Stimulated activated naive B cell treated with anti-CD40 and anti-IgM and Interleukin-4, amounts not matched to agents 10 μg/mL and 1 μg/mL and 100 μg/mL, for 72 hours (primary cell): ENCODE measurements at regions not wholly inside any gene's neighbourhood (a gene's known extent, or its start where the extent isn't known, plus 50 kb on each side); places are given as distances from the start of the nearest gene placed in this dataset.

Experiments
- ATAC-seq, 2 donors: fragments of 150-1000 bp; cut with Tn5 transposase; replicated peaks; 2 replicates each; pipeline ENCODE4 v1.10.0; 2021; ENCODE audit warnings: moderate library complexity in 1 of 2
- DNase-seq: peaks from one replicate; pipeline ENCODE4 v3.0.0; 2021
- H3K27ac Mint-ChIP-seq: one replicate; pipeline ENCODE4 v1.8.0; 2022; ENCODE audit warnings: mild to moderate bottlenecking, mixed read lengths
- H3K27me3 Mint-ChIP-seq, 2 donors: one replicate each; pipeline ENCODE4 v1.8.0; 2022; ENCODE audit warnings: mixed read lengths in 2 of 2
- H3K36me3 Mint-ChIP-seq, 2 donors: one replicate each; pipeline ENCODE4 v1.8.0; 2022; ENCODE audit warnings: mixed read lengths in 2 of 2, mild to moderate bottlenecking in 1 of 2
- H3K4me1 Mint-ChIP-seq, 2 donors: one replicate each; pipeline ENCODE4 v1.8.0; 2022; ENCODE audit warnings: mixed read lengths in 2 of 2, mild to moderate bottlenecking in 1 of 2
- H3K4me3 Mint-ChIP-seq, 2 donors: one replicate each; pipeline ENCODE4 v1.8.0; 2022; ENCODE audit warnings: mild to moderate bottlenecking in 2 of 2, mixed read lengths in 2 of 2, moderate library complexity in 1 of 2
- H3K9me3 Mint-ChIP-seq, 2 donors: one replicate each; pipeline ENCODE4 v1.8.0; 2022; ENCODE audit warnings: mixed read lengths in 2 of 2, mild to moderate bottlenecking in 1 of 2

DNA sequence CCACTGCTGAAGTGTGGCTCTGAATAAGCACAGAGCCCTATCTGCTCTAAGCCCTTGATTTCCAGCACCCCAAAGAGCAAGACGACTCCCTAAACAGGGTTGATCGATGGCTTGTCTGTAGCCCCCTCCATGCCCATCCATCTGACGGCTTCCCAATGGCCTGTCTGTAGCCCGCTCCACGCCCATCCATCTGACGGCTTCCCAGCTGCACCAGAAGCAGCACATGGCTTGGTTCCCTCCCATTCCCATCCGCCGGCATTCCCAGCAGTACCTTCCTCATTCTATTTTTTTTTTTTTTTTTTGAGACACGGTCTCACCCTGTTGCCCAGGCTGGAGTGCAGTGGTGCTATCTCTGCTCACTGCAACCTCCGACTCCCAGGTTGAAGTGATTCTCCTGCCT is 64.5 kb downstream of the RBFOX3 start:
- no peak for DNase-seq
- Mint-ChIP-seq H3K27me3 (peaks cover 18 to 38% of the 10 kb centered on the region in 2 donors), H3K27ac (no peak overlapping the region), H3K4me3 (no peak overlapping the region), H3K36me3 (no peaks in the 10 kb centered on the region), H3K9me3 (no peaks in the 10 kb centered on the region), H3K4me1 (no peaks in the 10 kb centered on the region)
- no peak for ATAC-seq

DNA sequence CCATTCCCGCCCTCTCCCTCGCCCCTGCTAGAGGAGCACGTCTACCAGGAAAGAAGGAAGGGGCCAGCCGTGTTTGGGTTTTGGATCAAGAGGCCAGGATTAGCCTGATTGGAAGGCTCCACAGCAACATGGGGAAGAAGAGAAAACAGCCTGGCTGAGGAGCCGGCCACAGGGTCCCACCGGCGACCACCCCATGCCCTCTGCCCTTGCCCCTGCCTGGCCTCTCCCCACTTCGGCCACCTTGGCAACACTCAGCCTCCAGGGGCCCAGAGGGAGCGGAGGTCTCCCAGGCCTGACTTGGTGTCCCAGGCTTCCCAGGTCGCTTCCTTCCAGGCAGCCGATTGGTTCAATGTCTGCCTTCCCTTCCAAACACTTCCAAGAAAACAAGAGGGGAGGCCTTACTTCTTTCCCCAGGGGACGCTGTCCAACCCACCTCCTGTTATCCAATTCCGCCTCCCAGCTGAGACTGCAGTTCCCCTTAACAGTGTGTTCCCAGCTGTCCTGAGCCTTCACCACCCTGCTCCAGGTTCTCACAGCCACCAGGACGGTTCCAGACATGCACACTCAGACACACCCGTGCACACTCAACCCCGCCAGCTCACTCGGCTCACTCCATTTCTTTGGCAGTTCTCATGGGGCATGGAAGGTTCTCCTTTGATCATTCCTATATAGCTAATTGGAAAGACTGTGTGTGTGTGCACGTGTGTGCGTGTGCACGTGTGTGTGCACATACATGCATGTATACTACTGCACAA is 65.4 kb downstream of the RBFOX3 start:
- Mint-ChIP-seq H3K4me3 (no peak overlapping the region), H3K27me3 (peaks cover 18 to 38% of the 10 kb centered on the region in 2 donors), H3K4me1 (no peaks in the 10 kb centered on the region), H3K36me3 (no peaks in the 10 kb centered on the region), H3K9me3 (no peaks in the 10 kb centered on the region), H3K27ac (no peak overlapping the region)
- ATAC-seq (no peak), DNase-seq (no peak)

DNA sequence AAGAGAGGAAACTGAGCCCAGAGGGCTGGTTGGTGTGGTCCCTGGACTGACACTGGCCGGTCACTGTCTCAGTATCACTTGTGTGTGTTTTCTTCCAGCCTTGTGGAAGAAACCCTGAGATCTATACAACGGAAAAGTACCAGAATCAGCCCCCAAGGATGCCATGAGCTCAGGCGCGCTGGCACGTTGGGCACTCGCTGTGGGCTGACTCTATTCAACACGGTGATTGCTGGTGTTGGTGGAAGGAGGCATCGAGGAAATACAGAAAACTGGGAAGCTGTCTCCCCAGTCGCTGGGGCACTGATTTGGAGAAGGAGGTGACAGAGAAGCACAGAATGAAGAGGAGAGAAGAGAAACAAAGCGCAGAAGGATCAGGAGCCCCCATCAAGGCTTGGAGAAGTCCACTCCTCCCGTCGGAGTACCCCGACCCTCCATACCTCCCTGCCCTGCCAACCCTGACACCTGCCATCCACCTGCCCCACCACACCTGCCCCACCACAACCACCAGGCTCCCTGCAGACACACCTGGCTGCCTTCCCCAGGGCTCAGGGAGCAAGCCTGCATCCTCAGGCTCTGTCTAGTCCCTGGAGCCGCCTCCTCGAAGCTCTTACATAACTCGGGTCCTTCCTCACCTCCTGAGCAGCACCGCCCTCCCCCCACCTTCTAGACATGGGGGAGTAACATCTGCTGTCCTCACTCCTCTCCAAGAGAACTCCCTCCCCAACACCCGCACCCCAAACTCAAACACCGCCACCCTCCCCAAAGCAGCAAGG is 66.5 kb downstream of the RBFOX3 start:
- Mint-ChIP-seq H3K27me3 (peaks cover 13 to 40% of the 10 kb centered on the region in 2 donors), H3K4me3 (no peak overlapping the region), H3K36me3 (no peaks in the 10 kb centered on the region), H3K9me3 (no peaks in the 10 kb centered on the region), H3K4me1 (no peaks in the 10 kb centered on the region), H3K27ac (no peak overlapping the region)
- no peak for DNase-seq
- no peak for ATAC-seq

DNA sequence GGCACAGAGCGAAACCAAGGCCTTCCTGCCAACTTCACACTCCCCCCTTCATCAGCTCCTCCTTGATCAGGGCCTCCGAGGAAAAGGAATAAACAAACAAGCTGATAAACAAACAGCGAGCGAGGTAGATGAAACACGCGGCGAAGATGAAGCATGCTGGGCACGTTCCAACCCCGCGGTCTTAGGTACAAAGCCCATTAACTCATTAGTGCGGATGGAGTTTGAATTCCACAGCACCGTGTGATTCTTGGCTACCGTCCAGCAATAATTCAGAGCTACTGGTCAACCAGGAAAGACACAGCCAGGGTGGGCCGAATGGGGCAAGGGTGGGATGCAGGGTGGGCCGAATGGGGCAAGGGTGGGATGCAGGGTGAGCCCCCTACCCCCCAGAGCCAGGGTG is 67.3 kb downstream of the RBFOX3 start:
- Mint-ChIP-seq H3K36me3 (no peaks in the 10 kb centered on the region), H3K4me1 (no peaks in the 10 kb centered on the region), H3K27ac (no peak overlapping the region), H3K9me3 (no peaks in the 10 kb centered on the region), H3K4me3 (no peak overlapping the region), H3K27me3 (peaks cover 13 to 36% of the 10 kb centered on the region in 2 donors)
- ATAC-seq (no peak), DNase-seq (no peak)

DNA sequence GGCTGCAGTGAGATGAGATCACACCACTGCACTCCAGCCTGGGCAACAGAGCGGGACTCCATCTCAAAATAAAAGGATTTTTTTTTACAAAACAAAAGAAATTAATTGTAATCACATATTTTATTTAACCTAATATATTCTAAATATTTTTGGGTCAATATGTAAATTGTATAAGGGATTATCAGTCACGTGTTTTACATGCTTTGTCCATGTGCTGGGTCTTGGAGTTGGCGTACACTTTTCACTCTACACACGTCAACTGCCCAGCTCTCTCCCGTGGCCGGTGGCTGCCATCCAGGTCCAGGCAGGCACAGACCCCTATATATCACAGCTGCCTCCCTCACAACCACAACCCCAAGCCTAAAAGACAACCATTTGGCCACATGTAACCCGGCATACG is 68.1 kb downstream of the RBFOX3 start:
- Mint-ChIP-seq H3K27ac (no peak overlapping the region), H3K36me3 (no peaks in the 10 kb centered on the region), H3K4me1 (no peaks in the 10 kb centered on the region), H3K9me3 (no peaks in the 10 kb centered on the region), H3K27me3 (peaks cover 13 to 31% of the 10 kb centered on the region in 2 donors), H3K4me3 (no peak overlapping the region)
- ATAC-seq = no peak
- no peak for DNase-seq

DNA sequence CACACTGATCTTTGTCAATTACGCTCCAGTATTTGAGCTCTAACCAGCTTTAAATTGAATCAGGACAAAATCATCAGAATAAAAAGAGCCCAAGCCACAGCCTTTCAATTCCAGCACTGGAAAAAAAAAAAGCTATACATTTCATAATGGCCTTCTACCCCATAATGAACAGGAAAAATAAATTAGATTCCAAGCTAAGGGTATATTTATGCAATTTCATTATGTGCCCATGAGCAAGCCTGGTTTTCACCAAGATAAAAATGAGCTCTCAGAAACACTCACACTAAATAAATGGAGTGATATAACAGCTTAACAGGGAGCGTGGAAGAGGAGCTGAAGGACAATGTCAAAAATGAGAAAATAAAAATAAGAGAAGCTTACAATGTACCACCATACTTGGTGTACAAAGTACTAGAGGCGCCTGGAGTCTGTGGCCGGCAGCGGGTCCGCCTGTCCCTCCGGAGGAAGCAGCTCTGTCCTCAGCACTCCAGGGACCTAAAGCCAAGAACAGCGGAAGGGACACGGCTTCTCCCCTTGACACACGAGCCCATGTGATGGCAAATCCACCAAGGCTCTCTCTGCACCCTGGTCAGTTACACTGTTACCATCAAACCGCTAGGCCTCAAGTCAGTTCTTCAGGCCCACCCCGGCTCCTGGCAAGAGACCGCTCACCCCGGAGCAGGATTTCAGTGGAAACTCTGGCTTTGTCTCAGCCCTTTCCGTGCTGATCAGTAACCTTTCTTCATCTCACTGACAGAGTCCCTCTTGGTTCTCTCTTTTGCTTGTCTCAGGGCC is 69.6 kb downstream of the RBFOX3 start:
- Mint-ChIP-seq H3K4me1 (no peaks in the 10 kb centered on the region), H3K9me3 (no peaks in the 10 kb centered on the region), H3K27ac (no peak overlapping the region), H3K4me3 (no peak overlapping the region), H3K27me3 (peaks cover 21 to 35% of the 10 kb centered on the region in 2 donors), H3K36me3 (no peaks in the 10 kb centered on the region)
- no peak for DNase-seq
- ATAC-seq = no peak

DNA sequence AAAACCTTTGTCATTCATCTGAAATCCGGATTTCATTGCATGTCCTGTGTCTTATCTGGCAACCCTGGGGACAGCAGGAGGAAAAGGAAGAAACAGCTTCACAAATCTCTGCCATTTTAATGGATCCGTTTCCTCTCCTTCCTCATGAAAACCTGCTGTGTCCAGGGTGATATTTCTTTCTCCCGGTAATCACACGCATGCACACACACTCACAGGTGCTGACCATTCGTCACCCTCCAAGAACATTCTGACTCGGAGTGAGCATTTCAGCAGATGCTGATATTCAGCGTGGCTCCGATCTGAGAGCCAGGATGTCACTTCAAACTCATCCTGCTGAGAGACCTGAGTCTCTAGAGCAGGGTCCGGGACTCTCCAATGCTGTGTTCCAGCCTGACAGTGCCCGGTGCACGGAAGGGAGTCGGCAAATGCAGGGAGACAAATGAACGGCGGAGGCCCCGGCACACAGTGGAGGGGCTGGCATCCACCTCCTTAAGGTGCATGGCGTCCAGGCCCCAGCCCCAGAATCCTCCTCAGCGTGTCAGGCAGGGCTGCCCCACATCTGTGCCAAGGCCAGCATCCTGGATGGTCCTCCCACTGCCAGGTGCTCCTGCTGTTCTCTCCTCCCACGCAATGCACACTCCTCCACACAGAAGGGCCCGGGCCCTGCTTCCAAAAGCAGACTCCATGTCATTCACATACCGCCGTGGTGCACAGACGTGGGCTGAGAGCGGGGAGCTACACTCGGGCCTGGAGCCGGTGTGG is 70.7 kb downstream of the RBFOX3 start:
- no peak for ATAC-seq
- H3K27ac Mint-ChIP-seq = no peak overlapping the region
- H3K27me3 Mint-ChIP-seq = peaks cover 11 to 24% of the 10 kb centered on the region in 2 donors
- no peak for DNase-seq
- no peaks in the 10 kb centered on the region for H3K4me1 Mint-ChIP-seq
- no peaks in the 10 kb centered on the region for H3K9me3 Mint-ChIP-seq
- H3K4me3 Mint-ChIP-seq = no peak overlapping the region
- H3K36me3 Mint-ChIP-seq = no peaks in the 10 kb centered on the region

DNA sequence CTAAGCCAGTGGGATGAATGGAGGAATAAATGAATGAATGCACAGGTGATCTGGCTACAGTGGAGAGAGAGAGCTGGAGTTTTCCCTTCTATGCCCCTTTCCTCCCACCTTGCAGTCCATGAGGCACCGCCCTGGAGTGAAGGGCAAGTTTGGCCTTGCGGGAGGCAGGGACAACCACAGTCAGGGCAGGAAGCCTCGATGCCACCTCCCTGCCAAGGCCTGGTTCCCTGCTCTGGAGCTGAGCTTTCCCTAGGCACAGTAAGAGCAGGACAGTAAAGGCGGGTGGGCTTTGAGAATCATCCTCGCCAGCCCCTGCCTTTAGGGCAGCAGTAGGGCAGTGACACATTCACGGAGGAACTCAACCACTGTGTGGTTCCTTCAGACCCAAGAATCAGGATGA is 72.6 kb downstream of the RBFOX3 start:
- no peaks in the 10 kb centered on the region for H3K9me3 Mint-ChIP-seq
- ATAC-seq (no peak), DNase-seq (no peak)
- H3K27ac Mint-ChIP-seq = no peak overlapping the region
- peaks cover 9 to 12% of the 10 kb centered on the region in 2 donors for H3K27me3 Mint-ChIP-seq
- H3K4me3 Mint-ChIP-seq = no peak overlapping the region
- no peaks in the 10 kb centered on the region for H3K36me3 Mint-ChIP-seq
- H3K4me1 Mint-ChIP-seq = no peaks in the 10 kb centered on the region

DNA sequence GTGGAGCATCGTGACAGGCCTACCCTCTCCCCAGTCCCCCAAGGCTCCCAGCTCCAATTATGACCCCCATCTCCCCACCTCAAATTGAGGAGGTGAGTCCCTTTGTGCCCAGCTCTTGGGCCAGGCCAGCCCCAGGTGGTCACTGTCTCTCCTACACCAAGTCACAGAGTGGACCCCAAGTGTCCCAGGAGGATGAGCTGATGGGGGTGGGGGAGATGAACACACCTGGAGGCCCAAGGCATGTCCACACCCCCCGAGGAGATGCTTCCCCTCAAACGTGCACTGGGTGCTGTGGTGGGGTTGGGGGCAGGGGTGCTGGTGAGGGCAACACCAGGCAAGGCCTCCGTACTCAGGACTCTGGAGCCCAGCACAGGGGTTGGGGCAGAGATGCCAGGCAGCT is 73.2 kb downstream of the RBFOX3 start:
- Mint-ChIP-seq H3K9me3 (no peaks in the 10 kb centered on the region), H3K27me3 (peaks cover 9 to 15% of the 10 kb centered on the region in 2 donors), H3K4me1 (no peaks in the 10 kb centered on the region), H3K36me3 (no peaks in the 10 kb centered on the region), H3K27ac (no peak overlapping the region), H3K4me3 (no peak overlapping the region)
- DNase-seq = no peak
- no peak for ATAC-seq

DNA sequence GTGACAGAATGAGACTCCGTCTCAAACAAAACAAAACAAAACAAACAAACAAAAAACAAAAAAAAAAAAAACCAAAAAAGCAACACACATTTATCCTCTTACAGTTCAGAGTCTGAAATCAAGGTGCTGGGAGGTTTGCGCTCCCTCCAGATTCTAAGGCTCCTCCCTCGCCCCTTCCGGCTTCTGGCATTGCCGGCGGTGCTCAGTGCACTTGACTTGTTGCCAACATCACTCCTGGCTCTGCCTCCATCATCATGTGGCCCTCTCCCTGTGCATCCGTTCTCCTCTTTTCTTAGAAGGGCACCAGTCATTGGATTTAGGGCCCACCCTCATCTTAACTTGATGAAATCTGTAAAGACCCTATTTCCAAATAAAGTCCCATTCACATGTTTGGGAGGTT is 73.8 kb downstream of the RBFOX3 start:
- no peaks in the 10 kb centered on the region for H3K9me3 Mint-ChIP-seq
- no peak overlapping the region for H3K4me3 Mint-ChIP-seq
- no peak for ATAC-seq
- no peak for DNase-seq
- H3K4me1 Mint-ChIP-seq = no peaks in the 10 kb centered on the region
- H3K36me3 Mint-ChIP-seq = no peaks in the 10 kb centered on the region
- H3K27me3 Mint-ChIP-seq = peaks cover 12 to 21% of the 10 kb centered on the region in 2 donors
- no peak overlapping the region for H3K27ac Mint-ChIP-seq

DNA sequence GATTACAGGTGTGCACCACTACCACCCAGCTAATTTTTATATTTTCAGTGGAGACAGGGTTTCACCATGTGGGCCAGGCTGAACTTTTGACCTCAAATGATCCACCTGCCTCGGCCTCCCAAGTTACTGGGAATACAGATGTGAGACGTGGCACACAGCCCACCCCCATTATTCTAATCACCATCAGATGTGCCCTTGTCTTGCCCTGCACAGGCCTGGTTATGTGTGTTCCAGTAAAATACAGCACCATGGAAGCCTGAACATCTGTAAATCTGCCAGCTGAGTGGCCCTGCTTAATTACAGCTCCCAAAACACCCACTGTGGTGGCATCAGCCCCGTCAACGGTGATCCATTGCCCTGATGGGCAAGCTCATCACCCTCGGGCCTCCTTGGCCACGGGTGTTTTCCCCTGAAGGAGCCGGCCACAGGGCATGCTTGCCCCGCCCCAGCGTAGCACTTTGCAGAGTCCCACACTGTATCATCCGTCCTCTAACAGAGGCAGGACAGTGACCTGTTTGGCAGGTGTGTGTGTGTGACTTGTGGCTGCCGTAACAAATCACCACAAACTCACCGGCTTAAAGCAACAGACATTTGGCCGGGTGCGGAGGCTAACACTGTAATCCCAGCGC is 74.5 kb downstream of the RBFOX3 start:
- H3K4me3 Mint-ChIP-seq = no peak overlapping the region
- no peaks in the 10 kb centered on the region for H3K4me1 Mint-ChIP-seq
- no peak overlapping the region for H3K27ac Mint-ChIP-seq
- ATAC-seq (no peak), DNase-seq (no peak)
- H3K36me3 Mint-ChIP-seq = no peaks in the 10 kb centered on the region
- H3K9me3 Mint-ChIP-seq = no peaks in the 10 kb centered on the region
- peaks cover 17 to 22% of the 10 kb centered on the region in 2 donors for H3K27me3 Mint-ChIP-seq

DNA sequence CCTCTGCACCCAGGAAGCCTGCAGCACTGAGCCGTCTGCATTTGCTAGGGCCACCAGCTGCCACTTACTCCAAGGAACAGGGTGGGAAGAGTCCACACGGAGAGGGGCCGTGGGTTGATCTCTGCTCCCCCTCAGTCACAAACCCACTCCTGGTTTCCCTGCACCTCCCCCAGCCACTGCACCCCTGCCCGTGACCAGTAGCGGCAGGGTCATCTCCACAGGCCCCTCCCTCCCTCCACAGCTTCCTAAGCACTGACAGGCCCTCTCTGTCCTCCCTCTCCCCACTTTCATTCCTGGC is 75.2 kb downstream of the RBFOX3 start:
- Mint-ChIP-seq H3K36me3 (no peaks in the 10 kb centered on the region), H3K4me3 (no peak overlapping the region), H3K27me3 (peaks cover 17 to 22% of the 10 kb centered on the region in 2 donors), H3K4me1 (no peaks in the 10 kb centered on the region), H3K27ac (no peak overlapping the region), H3K9me3 (no peaks in the 10 kb centered on the region)
- no peak for DNase-seq
- ATAC-seq = no peak

DNA sequence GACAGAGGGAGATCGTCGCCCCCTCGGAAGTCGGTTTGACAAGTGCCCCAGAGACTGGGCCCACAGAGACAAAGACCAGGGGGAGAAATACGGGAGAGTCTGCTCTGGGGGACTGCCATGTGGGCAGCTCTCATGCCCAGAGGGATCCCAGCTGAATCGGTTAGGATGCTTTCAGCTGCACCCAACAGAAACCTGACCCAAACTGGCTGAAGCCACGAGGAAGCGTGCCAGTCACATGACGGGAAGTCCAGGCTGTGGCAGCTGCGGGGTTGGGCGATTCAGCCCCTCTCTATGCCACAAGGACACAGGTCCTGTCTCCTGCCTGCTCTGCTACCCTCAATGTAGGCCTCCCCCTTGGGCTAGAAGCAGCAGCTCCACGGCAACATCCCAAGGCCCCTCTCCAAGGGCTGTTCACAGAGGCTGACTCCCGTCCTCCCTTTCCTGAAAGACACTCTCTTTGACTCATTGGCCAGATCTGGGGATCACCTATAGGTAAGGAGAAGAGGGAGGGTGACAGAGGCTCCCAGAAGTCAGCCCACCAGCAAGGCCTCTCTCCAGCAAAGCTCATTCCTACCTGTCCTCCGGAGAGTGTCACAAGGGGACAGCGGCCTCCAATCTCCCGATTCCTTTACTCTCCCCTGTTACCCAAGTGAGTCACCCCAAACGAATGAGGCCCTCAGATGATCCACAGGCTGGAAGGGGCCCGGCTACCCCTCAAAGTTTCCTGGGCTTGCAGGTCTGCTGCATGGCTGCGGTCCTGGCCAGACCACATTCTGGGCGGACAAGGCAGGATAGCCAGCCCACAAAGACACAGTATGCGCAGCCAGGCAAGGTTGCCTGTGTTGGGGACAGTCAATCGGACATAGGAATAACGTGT is 75.8 kb downstream of the RBFOX3 start:
- Mint-ChIP-seq H3K9me3 (no peaks in the 10 kb centered on the region), H3K27me3 (peaks cover 17 to 20% of the 10 kb centered on the region in 2 donors), H3K4me3 (no peak overlapping the region), H3K36me3 (no peaks in the 10 kb centered on the region), H3K4me1 (no peaks in the 10 kb centered on the region), H3K27ac (no peak overlapping the region)
- no peak for DNase-seq
- ATAC-seq = no peak
